NCI-H146 (cell line): ENCODE measurements at regions not wholly inside any gene's neighbourhood (a gene's known extent, or its start where the extent isn't known, plus 50 kb on each side); places are given as distances from the start of the nearest gene placed in this dataset.

ENCODE experiments used
- DNase-seq: peaks from one replicate; lab custom pipeline; 2025; lab: John Stamatoyannopoulos, UW

- no peak for DNase-seq
These were observed 91.1 kb upstream of the CDH2 start for GRCh38 chr18:28267878-28268625.

- DNase-seq, result no peak
These were observed 90.3 kb upstream of the CDH2 start for GRCh38 chr18:28267276-28267675.

GRCh38 chr18:28256166-28256565 lies 79.2 kb upstream of the CDH2 start:
- no peak for DNase-seq

GRCh38 chr18:28248653-28249052 lies 71.7 kb upstream of the CDH2 start:
- no peak for DNase-seq

GRCh38 chr18:28240626-28241025 lies 63.7 kb upstream of the CDH2 start:
- DNase-seq, result peak; percentile 61

- DNase-seq, result no peak
These were observed 59.6 kb upstream of the CDH2 start for GRCh38 chr18:28236487-28236886.
